ENCODE measurements at regions not wholly inside any gene's neighbourhood (a gene's known extent, or its start where the extent isn't known, plus 50 kb on each side); places are given as distances from the start of the nearest gene placed in this dataset.

- POLR2A ChIA-PET, result no interaction called here
- Histone ChIP-seq H3K4me1 (ENCODE audit: control insufficient read depth, insufficient read depth, low read length) (no peaks in the 10 kb centered on the region), H3K36me3 (ENCODE audit: control insufficient read depth, insufficient read depth, low read length) (no peaks in the 10 kb centered on the region), H3K27ac (ENCODE audit: low read length) (no peak overlapping the region), H3K4me3 (ENCODE audit: low read depth in 2 of 2, low read length in 2 of 2) (no peak overlapping the region), H3K9me3 (ENCODE audit: control insufficient read depth, insufficient read depth, low read depth, low read length) (no peaks in the 10 kb centered on the region), H3K27me3 (ENCODE audit: control insufficient read depth, insufficient read depth, low read length) (peaks cover 4% of the 10 kb centered on the region; the same call in 1 of the 2 replicates)
- CTCF ChIA-PET, result no interaction called here
- no peak for ATAC-seq
- in situ Hi-C loops (cut with HindIII; ENCODE audit: low pct_unique_long_range_greater_than_20kb, low sequenced_read_pairs), result no loop called here
- no TSS peak for BruUV-seq (replicated peaks)
- DNase-seq (ENCODE audit: low read depth, low spot score), result no peak
- TF ChIP-seq POLR2AphosphoS5 (IDR thresholded peaks at IDR 0.05; ENCODE audit: low read depth, low read length), result no peak
- no peak for TF ChIP-seq CTCF (IDR thresholded peaks at IDR 0.05)
- TF ChIP-seq TCF7L2 (IDR thresholded peaks at IDR 0.05; ENCODE audit: low read depth, low read length), result no peak
- no peak for TF ChIP-seq SIN3A (IDR thresholded peaks at IDR 0.05; ENCODE audit: borderline replicate concordance, insufficient read depth, low read depth, low read length)
- TF ChIP-seq REST (IDR thresholded peaks at IDR 0.05; ENCODE audit: insufficient read depth in 1 of 2, low read depth in 2 of 2, low read length in 1 of 2), result no peak
- intact Hi-C loops (cut with micrococcal nuclease; ENCODE audit: unreplicated experiment), result no loop called here
Observed at GRCh38 chr1:213425376-213426030, 374.5 kb downstream of the RPS6KC1 start.

GRCh38 chr1:213429642-213430041 lies 378.6 kb downstream of the RPS6KC1 start:
- Histone ChIP-seq H3K9me3 (ENCODE audit: control insufficient read depth, insufficient read depth, low read depth, low read length) (no peaks in the 10 kb centered on the region), H3K4me1 (ENCODE audit: control insufficient read depth, insufficient read depth, low read length) (no peaks in the 10 kb centered on the region), H3K4me3 (ENCODE audit: low read depth in 2 of 2, low read length in 2 of 2) (no peak overlapping the region), H3K27ac (ENCODE audit: low read length) (no peak overlapping the region), H3K27me3 (ENCODE audit: control insufficient read depth, insufficient read depth, low read length) (no peaks in the 10 kb centered on the region; the same call in 1 of the 2 replicates), H3K36me3 (ENCODE audit: control insufficient read depth, insufficient read depth, low read length) (no peaks in the 10 kb centered on the region)
- BruUV-seq (replicated peaks), result no TSS peak
- CTCF ChIA-PET, result no interaction called here
- TF ChIP-seq POLR2AphosphoS5 (IDR thresholded peaks at IDR 0.05; ENCODE audit: low read depth, low read length), result no peak
- no peak for TF ChIP-seq CTCF (IDR thresholded peaks at IDR 0.05)
- no peak for TF ChIP-seq REST (IDR thresholded peaks at IDR 0.05; ENCODE audit: insufficient read depth in 1 of 2, low read depth in 2 of 2, low read length in 1 of 2)
- TF ChIP-seq SIN3A (IDR thresholded peaks at IDR 0.05; ENCODE audit: borderline replicate concordance, insufficient read depth, low read depth, low read length), result no peak
- no peak for TF ChIP-seq TCF7L2 (IDR thresholded peaks at IDR 0.05; ENCODE audit: low read depth, low read length)
- DNase-seq (ENCODE audit: low read depth, low spot score), result no peak
- intact Hi-C loops (cut with micrococcal nuclease; ENCODE audit: unreplicated experiment), result no loop called here
- in situ Hi-C loops (cut with HindIII; ENCODE audit: low pct_unique_long_range_greater_than_20kb, low sequenced_read_pairs), result no loop called here
- no peak for ATAC-seq
- POLR2A ChIA-PET, result no interaction called here

Data from Panc1 (cell line).